A204.1 (cell line): ENCODE measurements at regions not wholly inside any gene's neighbourhood (a gene's known extent, or its start where the extent isn't known, plus 50 kb on each side); places are given as distances from the start of the nearest gene placed in this dataset.

Experiments
- FAIRE-seq: peaks from 2 replicates; lab custom pipeline; 2012; peaks lifted over from hg19 to GRCh38; lab: Jason Lieb, UNC

GRCh38 chr11:29959488-29959887, 57.3 kb downstream of the KCNA4 start:
- FAIRE-seq: no peak

GRCh38 chr11:29957431-29957830, 59.4 kb downstream of the KCNA4 start:
- FAIRE-seq: no peak

GRCh38 chr11:29956076-29956556, 60.7 kb downstream of the KCNA4 start:
- FAIRE-seq: no peak

DNA sequence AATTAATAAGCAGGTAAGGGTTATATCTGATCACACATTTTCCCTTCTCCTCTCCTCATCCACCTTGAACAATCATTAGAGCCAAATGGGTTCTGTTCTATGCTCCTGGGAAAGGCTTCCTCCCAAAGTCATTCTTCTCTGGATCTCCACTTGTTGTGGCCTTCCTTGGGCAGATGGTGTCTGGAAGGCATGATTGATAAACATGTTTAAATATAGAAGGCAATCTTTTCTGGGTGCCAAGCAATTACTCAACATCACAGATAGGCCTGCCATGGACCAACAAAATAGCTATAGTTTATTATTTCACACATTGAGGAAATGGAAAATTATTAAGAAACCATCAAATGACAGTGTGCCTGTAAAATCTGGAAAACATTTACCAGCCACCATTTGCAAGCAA, 73.5 kb downstream of the KCNA4 start:
- no peak for FAIRE-seq

GRCh38 chr11:29937526-29937925, 79.3 kb downstream of the KCNA4 start:
- no peak for FAIRE-seq

DNA sequence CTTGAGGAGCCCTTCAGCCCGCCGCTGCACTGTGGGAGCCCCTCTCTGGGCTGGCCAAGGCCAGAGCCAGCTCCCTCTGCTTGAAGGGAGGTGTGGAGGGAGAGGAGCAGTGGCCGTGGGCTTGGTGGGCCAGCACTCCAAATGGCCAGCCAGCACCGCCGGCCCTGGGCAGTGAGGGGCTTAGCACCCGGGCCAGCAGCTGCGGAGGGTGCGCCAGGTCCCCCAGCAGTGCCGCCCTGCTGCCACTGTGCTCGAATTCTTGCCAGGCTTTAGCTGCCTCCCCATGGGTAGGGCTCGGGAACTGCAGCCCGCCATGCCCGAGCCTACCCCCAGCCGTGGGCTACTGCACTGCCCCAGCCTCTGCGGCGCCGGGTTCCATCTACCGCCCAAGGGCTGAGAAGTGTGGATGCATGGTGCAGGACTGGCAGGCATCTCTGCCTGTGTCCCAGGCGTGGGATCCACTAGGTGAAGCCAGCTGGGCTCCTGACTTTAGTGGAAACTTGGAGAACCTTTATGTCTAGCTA, 82.7 kb downstream of the KCNA4 start:
- no peak for FAIRE-seq

- no peak for FAIRE-seq
Measured at GRCh38 chr11:29916040-29916439, 100.8 kb downstream of the KCNA4 start.

DNA sequence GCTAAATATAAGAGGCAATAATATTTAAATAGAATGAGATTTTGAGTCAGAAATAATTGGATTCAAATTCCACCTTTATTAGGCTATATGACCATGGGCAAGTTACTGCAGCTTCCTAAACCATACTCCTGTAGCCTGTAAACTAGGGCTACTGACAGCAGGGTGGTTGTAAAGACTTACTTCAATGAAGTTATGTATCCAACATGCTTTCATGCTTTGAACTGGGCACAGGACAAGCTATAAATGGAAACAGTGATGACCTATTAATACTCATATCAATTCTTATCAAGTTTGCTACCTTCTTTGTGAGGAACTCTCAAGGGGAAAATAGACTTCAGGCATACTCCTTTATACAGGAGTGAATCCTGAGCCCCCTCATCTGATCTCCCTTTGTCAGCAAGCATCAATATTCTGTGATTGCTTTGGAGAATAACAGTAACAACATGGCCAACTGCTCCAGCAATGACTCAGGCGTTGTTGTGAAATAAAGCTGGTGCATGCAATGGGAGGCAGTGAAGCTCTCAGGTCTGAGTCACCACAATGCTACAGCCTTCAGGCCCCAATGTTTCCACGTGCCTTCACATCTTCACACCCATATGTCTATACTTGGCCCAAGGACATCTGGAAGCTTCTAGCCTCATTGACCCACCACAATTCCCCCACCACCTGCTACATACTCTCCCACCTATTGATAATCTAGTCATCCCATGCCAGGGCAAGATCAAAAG, 102.5 kb downstream of the KCNA4 start:
- no peak for FAIRE-seq

- FAIRE-seq: no peak
Measured at GRCh38 chr11:29913352-29913751, 103.5 kb downstream of the KCNA4 start.

- FAIRE-seq: no peak
Measured at GRCh38 chr11:29900382-29900781, 116.4 kb downstream of the KCNA4 start.

- no peak for FAIRE-seq
Measured at GRCh38 chr11:29879560-29879959, 137.3 kb downstream of the KCNA4 start.

- FAIRE-seq: no peak
Measured at GRCh38 chr11:29876192-29876591, 140.6 kb downstream of the KCNA4 start.

- no peak for FAIRE-seq
Measured at GRCh38 chr11:29847219-29847618, 169.6 kb downstream of the KCNA4 start.

DNA sequence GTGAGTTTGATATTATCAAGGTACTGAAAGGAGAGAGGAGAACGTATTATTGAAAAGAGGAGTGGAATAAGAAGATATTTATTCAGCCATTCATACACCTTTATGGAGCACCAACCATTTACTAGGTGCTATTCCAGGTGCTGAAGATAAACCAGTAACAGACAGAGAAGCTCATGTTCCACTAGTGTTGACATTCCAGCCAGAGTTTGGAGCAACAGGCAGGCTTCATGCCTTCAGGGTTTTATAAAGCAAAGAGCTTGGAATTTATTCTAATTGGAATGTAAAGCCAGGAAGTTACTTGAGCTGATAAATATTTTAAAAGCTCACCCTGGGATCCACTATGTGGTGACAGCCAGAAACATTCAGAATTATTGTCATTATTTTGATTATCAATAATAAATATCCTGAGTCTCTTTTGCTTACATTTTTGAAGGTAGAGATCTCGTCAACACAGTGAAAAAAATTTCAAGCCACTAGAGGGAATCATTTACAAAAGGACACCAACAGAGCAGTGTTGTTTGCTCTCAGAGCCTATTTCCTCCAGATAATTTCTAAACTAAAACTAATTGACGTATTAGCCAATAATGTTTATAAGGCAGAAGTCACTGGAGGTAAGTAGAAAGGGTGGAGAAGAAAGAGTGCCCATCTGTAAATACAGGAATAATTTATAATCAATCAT, 172.0 kb downstream of the KCNA4 start:
- FAIRE-seq: no peak

DNA sequence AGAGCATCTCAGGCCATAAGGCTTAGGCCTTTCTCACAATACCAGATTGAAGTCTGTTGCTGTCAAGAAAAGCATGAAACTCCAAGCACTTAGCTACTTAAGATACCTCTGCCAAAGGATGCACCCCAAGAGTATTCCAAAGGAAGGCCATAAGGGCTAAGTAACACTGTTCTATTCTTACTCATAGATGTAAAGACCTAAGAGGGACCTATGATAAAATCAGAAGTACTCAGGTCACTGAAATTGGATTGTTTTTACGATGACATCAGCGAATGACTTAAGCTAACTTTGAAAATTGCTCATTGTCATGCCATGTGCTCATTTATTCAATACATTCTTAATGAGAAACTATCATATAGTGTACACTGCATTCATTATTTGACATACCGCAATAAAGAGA, 172.8 kb downstream of the KCNA4 start:
- FAIRE-seq: no peak

- no peak for FAIRE-seq
Measured at GRCh38 chr11:29842061-29842460, 174.8 kb downstream of the KCNA4 start.

DNA sequence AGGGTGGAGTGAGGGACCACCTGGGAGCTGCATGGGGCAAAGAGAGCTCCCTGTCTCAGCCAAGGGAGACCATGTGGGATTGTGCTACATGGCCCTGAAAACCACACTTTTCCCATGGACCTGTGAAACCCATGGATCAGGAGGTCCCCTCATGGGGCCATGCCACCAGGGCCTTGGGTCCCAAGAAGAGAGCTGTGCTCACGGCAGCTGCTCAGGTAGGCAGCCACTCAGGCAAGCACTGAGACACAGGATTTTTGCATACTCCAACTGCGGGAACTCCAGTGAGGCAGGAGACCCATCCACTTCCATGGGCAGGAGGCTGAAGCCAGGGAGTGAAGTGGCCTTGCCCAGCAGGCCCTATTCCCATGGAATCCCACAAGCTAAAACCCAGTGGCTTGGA, 190.0 kb downstream of the KCNA4 start:
- no peak for FAIRE-seq

- FAIRE-seq: no peak
Measured at GRCh38 chr11:29816359-29816758, 200.5 kb downstream of the KCNA4 start.

DNA sequence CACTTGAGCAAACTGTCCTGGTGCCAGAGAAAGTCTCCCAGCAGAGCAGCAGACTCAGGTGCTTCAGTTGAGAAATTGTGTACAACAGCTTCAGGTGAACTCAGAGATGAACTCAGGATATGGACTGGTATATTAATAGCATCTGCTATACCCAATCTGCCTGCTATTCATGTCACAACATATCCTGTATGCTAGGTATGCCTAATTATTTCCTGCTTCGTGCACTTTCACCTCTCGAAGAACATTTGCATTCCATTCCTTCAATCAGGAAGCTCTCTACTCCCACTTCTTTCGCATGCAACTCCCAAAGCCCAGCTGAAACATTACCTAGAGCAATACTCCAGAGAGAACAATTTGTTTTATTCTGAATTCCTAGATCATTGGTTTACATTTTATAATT, 207.7 kb downstream of the KCNA4 start:
- FAIRE-seq: no peak

DNA sequence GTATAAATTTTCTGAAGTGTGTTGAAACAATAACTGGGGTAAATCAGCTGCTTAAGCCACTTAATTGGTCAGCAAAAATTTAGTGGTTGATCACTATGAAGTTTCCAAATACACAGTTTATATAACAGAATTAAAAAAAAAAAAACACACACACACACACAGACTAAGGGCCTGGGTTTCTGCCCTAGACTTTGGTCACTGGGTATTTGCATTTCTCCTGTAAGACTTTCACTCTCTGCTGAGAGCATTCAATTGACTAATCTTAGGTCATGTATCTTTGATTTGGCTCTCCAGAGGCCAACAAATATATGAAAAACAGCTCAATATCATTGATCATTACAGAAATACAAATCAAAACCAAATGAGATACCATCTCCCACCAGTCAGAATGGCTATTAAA, 214.3 kb downstream of the KCNA4 start:
- FAIRE-seq: no peak

DNA sequence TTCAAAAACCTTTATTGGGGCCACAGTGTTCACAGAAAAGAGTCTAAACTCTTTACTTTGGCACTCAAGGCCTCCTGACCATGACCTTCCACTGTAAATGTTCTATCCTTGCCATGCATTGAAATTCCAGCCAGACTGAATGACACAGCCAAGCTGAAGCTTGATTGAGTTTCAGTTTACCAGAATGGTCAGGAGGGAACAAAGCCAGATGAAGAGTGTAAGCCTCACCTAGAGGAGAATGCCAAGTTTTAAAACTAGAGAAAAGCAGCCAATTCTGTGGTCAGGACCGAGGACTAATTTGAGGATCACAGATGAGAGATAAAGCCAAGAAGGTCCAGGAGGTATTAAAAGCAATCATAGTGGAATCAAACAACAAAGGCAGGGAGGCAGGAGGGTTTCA, 215.3 kb downstream of the KCNA4 start:
- FAIRE-seq: no peak

GRCh38 chr11:29786092-29786491, 230.7 kb downstream of the KCNA4 start:
- FAIRE-seq: no peak

DNA sequence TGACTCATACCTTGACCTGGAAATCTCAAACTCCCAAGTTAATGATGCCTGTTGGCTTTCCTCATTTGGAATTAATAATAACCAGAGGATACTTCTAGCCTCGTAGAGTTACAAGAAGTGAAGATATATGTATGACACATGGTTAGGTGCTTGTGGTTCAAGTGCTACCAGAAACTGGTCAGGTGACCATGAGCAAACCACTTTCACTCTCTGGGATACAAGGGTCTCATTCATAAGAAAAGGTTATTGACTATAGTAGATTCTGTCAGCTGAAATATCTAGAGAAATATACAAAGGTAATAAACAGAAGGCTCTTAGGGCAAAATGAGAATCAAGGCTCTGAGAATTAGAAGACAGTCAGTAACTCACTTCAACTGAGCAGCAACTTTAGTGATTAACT, 233.3 kb downstream of the KCNA4 start:
- FAIRE-seq: no peak

GRCh38 chr11:29782447-29782846, 234.4 kb downstream of the KCNA4 start:
- FAIRE-seq: no peak
